Adipocyte (in vitro differentiated cells): ENCODE measurements at regions not wholly inside any gene's neighbourhood (a gene's known extent, or its start where the extent isn't known, plus 50 kb on each side); places are given as distances from the start of the nearest gene placed in this dataset.

Experiments used
- DNase-seq: peaks from one replicate; pipeline ENCODE4 v3.0.0-alpha.2; 2015; ENCODE audit warnings: low read depth
- H3K27me3 ChIP-seq: replicated peaks from 2 replicates; pipeline ENCODE4 v1.7.0; 2013; ENCODE audit warnings: mild to moderate bottlenecking, low read length, moderate library complexity; ENCODE audit not compliant: control insufficient read depth, insufficient read depth
- H3K36me3 ChIP-seq: 2 replicates; pipeline ENCODE4 v1.7.0; 2013; ENCODE audit warnings: low read length, mild to moderate bottlenecking, moderate library complexity; ENCODE audit not compliant: control insufficient read depth, insufficient read depth, severe bottlenecking
- H3K4me1 ChIP-seq: 2 replicates; pipeline ENCODE4 v1.7.0; 2013; ENCODE audit warnings: mild to moderate bottlenecking, low read length, moderate library complexity; ENCODE audit not compliant: control insufficient read depth, insufficient read depth
- H3K4me3 ChIP-seq: 2 replicates; pipeline ENCODE4 v1.7.0; 2013; ENCODE audit warnings: mild to moderate bottlenecking, low read length, moderate library complexity
- H3K9ac ChIP-seq: 2 replicates; pipeline ENCODE4 v1.7.0; 2013; ENCODE audit warnings: mild to moderate bottlenecking, low read length, moderate library complexity
- H3K9me3 ChIP-seq: 2 replicates; pipeline ENCODE4 v1.7.0; 2013; ENCODE audit warnings: mild to moderate bottlenecking, low read length, moderate library complexity; ENCODE audit not compliant: control insufficient read depth

DNA sequence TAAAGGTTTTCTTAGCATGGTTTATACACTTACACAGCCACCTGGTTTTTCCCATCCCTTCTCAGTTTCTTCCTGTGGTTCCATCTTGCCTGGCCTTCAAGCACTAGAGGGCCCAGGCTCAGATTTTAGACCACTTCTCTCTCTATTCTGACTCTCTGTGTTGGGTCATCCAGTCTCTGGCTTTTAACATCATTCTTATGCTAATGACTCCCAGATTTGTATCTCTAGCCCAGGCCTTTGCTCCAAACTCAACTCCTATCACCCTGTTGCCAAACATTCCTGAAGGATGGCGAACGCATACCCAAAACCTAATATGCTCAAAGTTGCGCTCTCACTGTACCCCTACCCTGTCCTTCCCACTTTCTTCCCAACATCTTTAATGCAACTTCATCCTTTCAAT is 135.1 kb downstream of the SPATA19 start:
- Histone ChIP-seq H3K27me3 (peaks cover 7% of the 10 kb centered on the region), H3K9me3 (no peaks in the 10 kb centered on the region), H3K4me3 (no peak overlapping the region), H3K4me1 (no peaks in the 10 kb centered on the region), H3K36me3 (no peaks in the 10 kb centered on the region), H3K9ac (no peak overlapping the region)
- DNase-seq, result no peak

DNA sequence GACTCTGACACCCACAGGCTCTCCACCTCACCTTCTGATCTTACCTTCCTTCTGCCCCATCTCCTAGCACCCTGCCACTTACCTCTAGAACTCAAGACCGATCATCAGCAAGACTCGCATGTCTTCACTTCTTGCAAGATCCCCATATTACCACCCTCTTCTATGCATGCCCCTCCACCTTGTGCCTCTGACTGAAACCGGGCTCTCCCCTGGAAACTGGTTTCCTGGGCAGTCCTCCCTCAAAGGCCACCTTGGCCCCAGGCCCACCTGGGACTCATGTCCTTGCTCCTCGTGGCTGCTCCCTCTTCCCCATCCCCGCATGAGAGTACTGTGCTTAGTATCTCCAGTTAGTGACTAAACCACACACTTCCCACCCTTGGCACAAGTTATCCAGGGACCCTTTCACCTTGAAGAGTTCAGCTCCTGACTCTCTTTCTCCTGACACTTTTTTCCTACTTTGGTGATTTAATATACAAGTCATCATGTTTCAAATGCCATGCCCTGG is 136.7 kb downstream of the SPATA19 start:
- DNase-seq, result no peak
- Histone ChIP-seq H3K27me3 (peaks cover 4% of the 10 kb centered on the region), H3K36me3 (no peaks in the 10 kb centered on the region), H3K9ac (no peak overlapping the region), H3K9me3 (no peaks in the 10 kb centered on the region), H3K4me3 (no peak overlapping the region), H3K4me1 (no peaks in the 10 kb centered on the region)

DNA sequence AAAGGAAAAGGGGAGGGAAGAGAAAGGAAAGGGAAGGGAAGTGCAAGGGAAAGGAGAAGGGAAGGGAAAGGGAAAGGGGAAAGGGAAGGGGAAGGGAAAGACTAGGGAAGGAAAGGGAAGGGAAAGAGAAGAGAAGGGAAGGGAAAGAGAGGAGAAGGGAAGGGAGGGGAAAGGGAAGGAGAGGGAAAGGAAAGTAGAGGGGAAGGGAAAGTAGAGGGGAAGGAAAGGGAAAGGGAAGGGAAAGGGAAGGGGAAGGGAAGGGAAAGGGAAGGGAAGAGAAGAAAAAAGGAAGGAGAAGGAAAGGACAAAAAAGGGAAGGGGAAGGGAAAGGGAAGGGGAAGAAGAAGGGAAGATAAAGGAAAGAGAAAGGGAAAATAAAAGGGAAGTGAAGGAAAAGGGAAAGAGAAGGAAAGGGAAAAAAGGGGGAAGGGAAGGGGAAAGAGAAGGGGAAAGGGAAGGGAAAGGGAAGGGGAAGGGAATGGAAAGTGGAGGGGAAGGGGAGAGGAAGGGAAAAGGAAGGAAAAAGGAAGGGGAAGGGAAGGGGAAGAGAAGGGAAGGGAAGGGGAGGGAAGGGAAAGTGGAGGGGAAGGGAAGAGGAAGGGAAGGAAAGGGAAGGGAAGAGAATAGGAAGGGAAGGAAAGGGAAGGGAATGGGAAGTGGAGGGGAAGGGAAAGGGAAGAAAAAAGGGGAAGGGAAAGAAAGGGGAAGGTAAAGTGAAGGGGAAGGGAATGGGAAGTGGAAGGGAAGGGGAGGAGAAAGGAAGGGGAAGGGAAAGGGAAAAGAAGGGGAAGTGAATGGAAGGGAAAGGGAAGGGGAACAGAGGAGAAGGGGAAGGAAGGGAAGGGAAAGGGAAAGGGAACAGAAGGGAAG is 138.2 kb downstream of the SPATA19 start:
- Histone ChIP-seq H3K4me3 (no peak overlapping the region), H3K9ac (no peak overlapping the region), H3K4me1 (no peaks in the 10 kb centered on the region), H3K27me3 (no peaks in the 10 kb centered on the region), H3K36me3 (no peaks in the 10 kb centered on the region), H3K9me3 (no peaks in the 10 kb centered on the region)
- no peak for DNase-seq

DNA sequence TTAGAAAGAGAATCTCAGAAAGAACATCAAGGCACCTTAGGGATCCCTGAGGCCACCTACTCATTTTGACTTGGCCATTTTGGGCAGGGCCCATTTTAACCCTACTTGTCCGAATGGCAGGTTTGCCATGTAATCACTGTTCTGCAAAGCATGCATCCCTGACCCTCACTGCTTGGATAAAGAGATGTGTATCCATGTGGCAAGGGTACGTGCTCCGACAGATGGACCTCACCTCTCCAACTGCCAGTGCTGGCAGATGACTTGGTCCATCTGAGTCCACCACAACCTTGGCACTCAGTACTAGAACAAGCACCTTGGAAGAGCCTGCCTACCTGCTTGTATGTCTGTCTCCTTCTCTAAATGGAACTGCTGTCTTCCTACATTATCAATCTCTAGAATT is 139.4 kb downstream of the SPATA19 start:
- Histone ChIP-seq H3K4me3 (no peak overlapping the region), H3K4me1 (no peaks in the 10 kb centered on the region), H3K9me3 (no peaks in the 10 kb centered on the region), H3K9ac (no peak overlapping the region), H3K27me3 (no peaks in the 10 kb centered on the region), H3K36me3 (no peaks in the 10 kb centered on the region)
- no peak for DNase-seq

DNA sequence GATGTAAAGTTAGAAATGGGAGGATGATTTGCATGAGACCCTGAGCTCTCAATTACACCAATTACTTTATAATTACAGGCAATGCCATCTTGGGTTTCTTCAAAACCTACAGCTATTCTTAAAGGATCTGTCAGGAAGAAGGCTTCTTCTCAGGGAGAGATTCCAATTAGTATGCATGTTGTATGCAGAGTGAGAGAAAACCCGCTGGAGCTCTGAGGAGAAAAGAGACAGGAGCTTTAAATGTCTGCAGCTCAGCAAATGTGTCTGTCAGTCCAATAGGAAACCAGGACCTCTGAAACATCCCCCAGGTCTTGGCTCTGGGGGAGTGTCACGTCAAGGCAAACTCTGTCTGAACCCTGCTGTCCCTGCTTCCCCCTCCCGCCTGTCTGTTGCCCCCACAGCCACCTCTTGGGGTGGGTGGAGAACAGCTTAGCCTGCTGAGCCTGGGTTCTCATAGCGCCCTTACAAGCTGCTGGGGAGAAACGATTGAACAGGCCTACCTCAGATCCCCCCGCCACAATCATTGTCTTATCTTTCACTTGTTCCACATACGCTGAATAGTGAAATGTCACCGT is 140.2 kb downstream of the SPATA19 start:
- H3K4me3 ChIP-seq, result no peak overlapping the region
- H3K9me3 ChIP-seq, result no peaks in the 10 kb centered on the region
- H3K27me3 ChIP-seq, result no peaks in the 10 kb centered on the region
- H3K4me1 ChIP-seq, result no peaks in the 10 kb centered on the region
- no peak for DNase-seq
- H3K36me3 ChIP-seq, result no peaks in the 10 kb centered on the region
- H3K9ac ChIP-seq, result no peak overlapping the region

DNA sequence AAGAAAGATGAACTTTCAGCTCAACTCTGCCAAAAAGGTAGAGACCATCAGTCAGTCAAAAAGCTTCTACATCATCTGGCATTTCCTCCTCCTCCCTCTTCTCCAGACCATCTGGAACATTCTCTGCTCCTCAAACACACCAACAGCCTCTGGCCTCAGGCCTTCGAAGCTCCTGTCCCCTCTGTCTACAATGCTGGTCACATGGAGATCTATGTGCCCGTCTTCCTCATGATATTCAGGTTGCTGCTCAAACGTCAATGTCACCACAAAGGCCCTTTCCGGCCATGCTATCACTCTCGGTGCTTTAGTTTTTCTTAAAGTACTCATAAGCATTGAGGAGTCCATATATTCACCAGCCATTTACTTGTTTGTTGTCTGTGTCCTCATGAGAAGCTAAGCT is 146.2 kb downstream of the SPATA19 start:
- Histone ChIP-seq H3K4me3 (no peak overlapping the region), H3K4me1 (no peaks in the 10 kb centered on the region), H3K27me3 (no peaks in the 10 kb centered on the region), H3K9me3 (no peaks in the 10 kb centered on the region), H3K36me3 (no peaks in the 10 kb centered on the region), H3K9ac (no peak overlapping the region)
- no peak for DNase-seq

DNA sequence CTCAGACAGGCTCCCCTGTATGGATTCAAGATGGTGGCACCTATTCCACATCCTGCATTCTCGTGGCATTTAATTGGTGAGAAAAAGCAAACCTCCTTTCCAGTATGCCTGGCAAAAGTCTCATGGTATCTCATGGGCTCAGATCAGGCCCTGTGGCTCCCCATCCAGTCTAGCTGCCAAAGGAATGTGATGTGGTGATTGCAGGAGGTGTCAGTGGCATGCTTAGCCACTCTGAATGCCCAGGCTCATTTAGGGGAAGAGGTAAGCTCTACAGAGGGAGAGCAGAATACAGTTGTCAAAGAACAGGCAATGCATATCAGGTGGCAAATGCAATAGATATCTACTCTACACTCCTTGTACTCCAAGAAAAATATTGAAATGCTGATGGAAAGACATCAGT is 146.7 kb downstream of the SPATA19 start:
- Histone ChIP-seq H3K36me3 (no peaks in the 10 kb centered on the region), H3K9ac (no peak overlapping the region), H3K27me3 (no peaks in the 10 kb centered on the region), H3K4me1 (no peaks in the 10 kb centered on the region), H3K9me3 (no peaks in the 10 kb centered on the region), H3K4me3 (no peak overlapping the region)
- no peak for DNase-seq

DNA sequence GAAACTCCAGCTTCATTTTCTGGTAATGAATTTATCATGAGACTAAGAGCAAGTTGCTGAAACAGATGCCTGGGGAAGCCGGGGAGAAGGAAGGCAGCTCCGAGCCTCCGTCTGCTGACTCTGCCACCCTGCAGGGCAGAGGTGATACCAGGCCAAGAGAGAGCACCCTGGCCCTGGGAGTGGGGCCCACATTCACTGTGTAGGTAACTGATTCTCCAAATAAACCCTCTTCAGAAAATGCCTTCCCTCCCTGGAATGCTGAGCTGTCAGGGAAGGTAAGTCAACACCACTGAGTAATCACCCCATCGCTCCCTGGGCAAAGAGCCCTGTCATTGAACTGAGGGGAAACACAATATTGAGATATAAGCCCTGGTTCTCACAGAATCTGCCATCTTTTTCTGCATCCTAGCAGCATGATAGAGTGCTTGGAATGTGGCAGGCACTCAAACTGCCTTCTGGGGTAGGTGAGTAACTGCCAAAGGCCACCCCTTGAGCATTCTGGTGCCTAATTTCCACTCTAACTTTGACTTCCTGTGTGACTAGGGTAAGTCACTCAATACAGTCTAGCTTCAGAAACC is 147.6 kb downstream of the SPATA19 start:
- no peak for DNase-seq
- H3K27me3 ChIP-seq, result no peaks in the 10 kb centered on the region

DNA sequence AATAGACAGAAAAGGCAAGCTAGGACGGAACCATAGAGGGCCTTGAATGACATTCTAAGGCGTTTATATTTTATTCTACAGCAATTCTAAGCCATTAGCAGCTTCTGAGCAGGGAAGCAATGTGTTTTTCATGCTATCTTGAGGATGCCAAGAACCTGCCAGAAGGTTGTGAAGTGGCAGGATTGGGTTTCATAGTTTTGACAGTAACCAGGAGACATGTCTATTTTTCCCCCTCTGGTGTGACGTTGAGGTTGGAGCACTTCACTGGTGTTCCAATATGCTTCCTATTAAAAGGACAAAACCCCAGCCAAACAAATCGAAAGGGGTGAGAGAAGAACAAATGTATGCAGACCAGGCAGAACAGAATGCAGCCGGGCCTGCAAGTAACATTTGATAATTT is 148.2 kb downstream of the SPATA19 start:
- Histone ChIP-seq H3K9ac (no peak overlapping the region), H3K36me3 (no peaks in the 10 kb centered on the region)

More for the DNA sequence above, 147.6 kb downstream of the SPATA19 start:
- Histone ChIP-seq H3K4me3 (no peak overlapping the region), H3K4me1 (no peaks in the 10 kb centered on the region), H3K9me3 (no peaks in the 10 kb centered on the region), H3K36me3 (no peaks in the 10 kb centered on the region), H3K9ac (no peak overlapping the region)

DNA sequence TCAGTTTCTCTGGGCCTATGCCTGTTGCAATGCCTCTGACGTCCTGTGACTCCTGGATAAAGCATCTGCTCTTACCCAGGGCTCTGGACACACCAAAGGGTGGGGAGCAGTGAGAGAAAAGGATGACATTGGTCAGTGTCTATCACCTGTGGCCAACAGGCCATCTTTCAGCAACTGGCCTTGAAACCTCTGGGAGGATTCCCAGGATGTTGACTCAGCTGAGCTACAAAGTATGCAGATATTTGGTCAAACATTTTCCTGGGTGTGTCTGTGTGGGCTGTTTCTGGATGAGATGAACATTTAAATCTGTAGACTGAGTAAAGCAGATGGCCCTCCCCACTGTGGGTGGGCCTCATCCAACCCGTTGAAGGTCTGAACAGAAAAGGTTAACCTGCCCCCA is 149.9 kb downstream of the SPATA19 start:
- DNase-seq, result no peak
- no peaks in the 10 kb centered on the region for H3K4me1 ChIP-seq
- H3K9me3 ChIP-seq, result no peaks in the 10 kb centered on the region
- H3K9ac ChIP-seq, result no peak overlapping the region
- no peaks in the 10 kb centered on the region for H3K27me3 ChIP-seq
- H3K36me3 ChIP-seq, result no peaks in the 10 kb centered on the region
- H3K4me3 ChIP-seq, result no peak overlapping the region

More for the DNA sequence above, 148.2 kb downstream of the SPATA19 start:
- no peak overlapping the region for H3K4me3 ChIP-seq
- no peaks in the 10 kb centered on the region for H3K4me1 ChIP-seq
- DNase-seq, result no peak
- no peaks in the 10 kb centered on the region for H3K27me3 ChIP-seq
- no peaks in the 10 kb centered on the region for H3K9me3 ChIP-seq

DNA sequence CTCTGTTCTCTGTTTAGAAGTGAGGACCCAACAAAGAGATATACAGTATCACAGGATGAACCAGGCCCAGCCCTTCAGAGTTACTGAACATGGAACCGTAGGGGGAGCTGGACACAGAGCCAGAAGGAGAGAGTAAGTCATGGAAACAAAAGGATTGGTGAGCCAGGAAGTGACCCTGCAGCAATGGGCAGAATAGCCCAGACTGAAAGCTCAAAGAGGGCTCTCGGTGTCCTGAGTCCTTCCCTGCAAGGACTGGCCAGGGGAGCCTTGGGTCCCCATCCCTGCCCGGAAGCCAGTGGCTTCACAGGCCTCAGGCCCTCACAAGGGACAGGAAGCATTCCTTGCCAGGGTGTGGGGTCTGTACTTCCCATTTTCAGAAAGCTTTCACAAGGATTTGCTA is 150.6 kb downstream of the SPATA19 start:
- Histone ChIP-seq H3K36me3 (no peaks in the 10 kb centered on the region), H3K4me1 (no peaks in the 10 kb centered on the region), H3K27me3 (no peaks in the 10 kb centered on the region), H3K4me3 (no peak overlapping the region), H3K9me3 (no peaks in the 10 kb centered on the region), H3K9ac (no peak overlapping the region)
- DNase-seq, result no peak
